ENCODE measurements at regions not wholly inside any gene's neighbourhood (a gene's known extent, or its start where the extent isn't known, plus 50 kb on each side); places are given as distances from the start of the nearest gene placed in this dataset.

DNA sequence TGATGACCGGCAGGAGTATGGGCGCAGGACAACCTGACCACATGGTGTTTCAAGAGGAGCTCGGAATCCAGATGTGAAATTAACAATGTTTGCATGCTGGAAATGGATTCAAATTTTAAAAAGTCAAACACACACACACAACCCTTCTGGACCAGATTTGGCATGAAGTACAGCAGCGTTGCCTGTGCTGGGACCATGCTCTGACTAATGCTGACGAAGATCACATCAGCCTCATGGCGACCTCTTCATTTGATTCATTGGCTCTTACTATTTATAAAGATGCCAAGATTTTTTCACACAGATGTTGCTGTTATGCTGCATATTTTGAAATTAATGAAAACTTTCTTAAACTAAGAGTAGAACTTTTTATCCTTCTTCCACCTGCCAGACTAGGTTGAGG is 926.6 kb upstream of the TMEM132C start:
- TF ChIP-seq EP300 (IDR thresholded peaks at IDR 0.05), result no peak
- TF ChIP-seq, protein P1, sequence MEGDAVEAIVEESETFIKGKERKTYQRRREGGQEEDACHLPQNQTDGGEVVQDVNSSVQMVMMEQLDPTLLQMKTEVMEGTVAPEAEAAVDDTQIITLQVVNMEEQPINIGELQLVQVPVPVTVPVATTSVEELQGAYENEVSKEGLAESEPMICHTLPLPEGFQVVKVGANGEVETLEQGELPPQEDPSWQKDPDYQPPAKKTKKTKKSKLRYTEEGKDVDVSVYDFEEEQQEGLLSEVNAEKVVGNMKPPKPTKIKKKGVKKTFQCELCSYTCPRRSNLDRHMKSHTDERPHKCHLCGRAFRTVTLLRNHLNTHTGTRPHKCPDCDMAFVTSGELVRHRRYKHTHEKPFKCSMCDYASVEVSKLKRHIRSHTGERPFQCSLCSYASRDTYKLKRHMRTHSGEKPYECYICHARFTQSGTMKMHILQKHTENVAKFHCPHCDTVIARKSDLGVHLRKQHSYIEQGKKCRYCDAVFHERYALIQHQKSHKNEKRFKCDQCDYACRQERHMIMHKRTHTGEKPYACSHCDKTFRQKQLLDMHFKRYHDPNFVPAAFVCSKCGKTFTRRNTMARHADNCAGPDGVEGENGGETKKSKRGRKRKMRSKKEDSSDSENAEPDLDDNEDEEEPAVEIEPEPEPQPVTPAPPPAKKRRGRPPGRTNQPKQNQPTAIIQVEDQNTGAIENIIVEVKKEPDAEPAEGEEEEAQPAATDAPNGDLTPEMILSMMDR (IDR thresholded peaks at IDR 0.05), result no peak
- no peak for TF ChIP-seq POLR2AphosphoS5 (IDR thresholded peaks at IDR 0.05)
- no peak for TF ChIP-seq POLR2A (IDR thresholded peaks at IDR 0.05; ENCODE audit: low read depth)
